HEK293 (cell line): ENCODE measurements at regions not wholly inside any gene's neighbourhood (a gene's known extent, or its start where the extent isn't known, plus 50 kb on each side); places are given as distances from the start of the nearest gene placed in this dataset.

Source experiments
- ZNF580 ChIP-seq: fragments of 450-650 bp; formaldehyde crosslinking; IDR thresholded peaks from 2 replicates; pipeline ENCODE4 v1.5.1; 2016; ENCODE audit warnings: missing biosample characterization, missing genetic modification characterization
- ZNF777 ChIP-seq: fragments of 450-650 bp; formaldehyde crosslinking; IDR thresholded peaks from 2 replicates; pipeline ENCODE4 v1.5.1; 2017; ENCODE audit warnings: missing biosample characterization, missing genetic modification characterization, borderline replicate concordance

- TF ChIP-seq ZNF580 (tag by site-specific recombination) (no peak), ZNF777 (tag by site-specific recombination) (peak; percentile 58; the same call in 1 of the 2 replicates)
These were observed 49.9 kb upstream of the STEAP1B start (continued) for GRCh38 chr7:22549667-22550513.
